KMS-11 (cell line): ENCODE measurements at regions not wholly inside any gene's neighbourhood (a gene's known extent, or its start where the extent isn't known, plus 50 kb on each side); places are given as distances from the start of the nearest gene placed in this dataset.

Experiments used
- H2AFZ ChIP-seq: fragments of 200-600 bp; sonication (generic); 2 replicates; pipeline ENCODE4 v1.6.1; 2016; ENCODE audit warnings: antibody characterized with exemption, mixed run types, low read depth
- H3K27ac ChIP-seq: fragments of 200-600 bp; sonication (generic); 2 replicates; pipeline ENCODE4 v1.6.1; 2016; ENCODE audit warnings: mild to moderate bottlenecking, mixed run types
- H3K27me3 ChIP-seq: fragments of 200-600 bp; sonication (generic); 2 replicates; pipeline ENCODE4 v1.6.1; 2017; ENCODE audit warnings: mild to moderate bottlenecking, low read depth, mixed run types, moderate library complexity; ENCODE audit not compliant: insufficient read depth
- H3K36me3 ChIP-seq: fragments of 200-600 bp; sonication (generic); 2 replicates; pipeline ENCODE4 v1.6.1; 2017; ENCODE audit warnings: mild to moderate bottlenecking, mixed run types; ENCODE audit not compliant: insufficient read depth
- H3K4me1 ChIP-seq: fragments of 200-600 bp; sonication (generic); 2 replicates; pipeline ENCODE4 v1.6.1; 2016; ENCODE audit warnings: mild to moderate bottlenecking, low read depth, mixed run types; ENCODE audit not compliant: poor library complexity, severe bottlenecking
- H3K4me2 ChIP-seq: fragments of 200-600 bp; sonication (generic); 2 replicates; pipeline ENCODE4 v1.7.0; 2016; ENCODE audit warnings: mild to moderate bottlenecking, mixed run types
- H3K4me3 ChIP-seq: fragments of 200-600 bp; sonication (generic); IDR thresholded peaks from 2 replicates; pipeline ENCODE4 v1.6.1; 2017; ENCODE audit warnings: low read depth, low read length, mixed read lengths; ENCODE audit not compliant: insufficient read depth
- H3K79me2 ChIP-seq: fragments of 200-600 bp; sonication (generic); 2 replicates; pipeline ENCODE4 v1.6.1; 2016; ENCODE audit warnings: low read depth, mixed run types; ENCODE audit not compliant: insufficient read depth
- H3K9ac ChIP-seq: fragments of 200-600 bp; sonication (generic); 2 replicates; pipeline ENCODE4 v1.6.1; 2016; ENCODE audit warnings: mild to moderate bottlenecking, mixed run types
- H4K20me1 ChIP-seq: fragments of 200-600 bp; sonication (generic); 2 replicates; pipeline ENCODE4 v1.6.1; 2016; ENCODE audit warnings: mild to moderate bottlenecking, mixed run types; ENCODE audit not compliant: insufficient read depth
- TF ChIP-seq, protein P1 (sequence below): fragments of 200-600 bp; sonication (generic); conservative IDR thresholded peaks from 2 replicates; pipeline ENCODE4 v1.6.1; 2017; ENCODE audit warnings: low read depth, mild to moderate bottlenecking, antibody characterized with exemption, low read length, moderate library complexity, mixed read lengths

DNA sequence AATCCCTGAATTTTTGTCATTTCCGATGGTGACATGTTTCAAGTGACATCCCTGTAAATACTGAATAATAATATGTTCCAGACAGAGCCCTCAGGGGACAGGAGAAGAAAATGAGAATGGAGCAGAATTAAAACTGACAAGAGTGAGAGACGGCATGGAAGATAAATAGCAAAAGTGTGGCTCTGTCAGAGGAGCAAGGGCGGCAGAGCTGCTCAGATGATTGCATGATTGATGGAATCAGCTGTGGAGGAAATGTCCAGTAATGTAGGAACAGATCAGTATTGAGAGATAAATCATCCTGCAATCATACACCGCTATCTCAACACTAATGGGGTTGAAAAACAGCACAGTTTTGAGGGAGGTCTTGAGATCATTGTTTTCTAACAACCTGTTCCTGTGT lies 350.3 kb downstream of the STIM2 start:
- Histone ChIP-seq H2AFZ (no peak overlapping the region), H4K20me1 (no peaks in the 10 kb centered on the region), H3K4me2 (no peak overlapping the region), H3K27ac (no peak overlapping the region), H3K9ac (no peak overlapping the region), H3K36me3 (no peaks in the 10 kb centered on the region), H3K27me3 (no peaks in the 10 kb centered on the region), H3K4me1 (no peaks in the 10 kb centered on the region), H3K79me2 (no peaks in the 10 kb centered on the region), H3K4me3 (no peak overlapping the region)
- TF ChIP-seq, protein P1, sequence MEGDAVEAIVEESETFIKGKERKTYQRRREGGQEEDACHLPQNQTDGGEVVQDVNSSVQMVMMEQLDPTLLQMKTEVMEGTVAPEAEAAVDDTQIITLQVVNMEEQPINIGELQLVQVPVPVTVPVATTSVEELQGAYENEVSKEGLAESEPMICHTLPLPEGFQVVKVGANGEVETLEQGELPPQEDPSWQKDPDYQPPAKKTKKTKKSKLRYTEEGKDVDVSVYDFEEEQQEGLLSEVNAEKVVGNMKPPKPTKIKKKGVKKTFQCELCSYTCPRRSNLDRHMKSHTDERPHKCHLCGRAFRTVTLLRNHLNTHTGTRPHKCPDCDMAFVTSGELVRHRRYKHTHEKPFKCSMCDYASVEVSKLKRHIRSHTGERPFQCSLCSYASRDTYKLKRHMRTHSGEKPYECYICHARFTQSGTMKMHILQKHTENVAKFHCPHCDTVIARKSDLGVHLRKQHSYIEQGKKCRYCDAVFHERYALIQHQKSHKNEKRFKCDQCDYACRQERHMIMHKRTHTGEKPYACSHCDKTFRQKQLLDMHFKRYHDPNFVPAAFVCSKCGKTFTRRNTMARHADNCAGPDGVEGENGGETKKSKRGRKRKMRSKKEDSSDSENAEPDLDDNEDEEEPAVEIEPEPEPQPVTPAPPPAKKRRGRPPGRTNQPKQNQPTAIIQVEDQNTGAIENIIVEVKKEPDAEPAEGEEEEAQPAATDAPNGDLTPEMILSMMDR: no peak

DNA sequence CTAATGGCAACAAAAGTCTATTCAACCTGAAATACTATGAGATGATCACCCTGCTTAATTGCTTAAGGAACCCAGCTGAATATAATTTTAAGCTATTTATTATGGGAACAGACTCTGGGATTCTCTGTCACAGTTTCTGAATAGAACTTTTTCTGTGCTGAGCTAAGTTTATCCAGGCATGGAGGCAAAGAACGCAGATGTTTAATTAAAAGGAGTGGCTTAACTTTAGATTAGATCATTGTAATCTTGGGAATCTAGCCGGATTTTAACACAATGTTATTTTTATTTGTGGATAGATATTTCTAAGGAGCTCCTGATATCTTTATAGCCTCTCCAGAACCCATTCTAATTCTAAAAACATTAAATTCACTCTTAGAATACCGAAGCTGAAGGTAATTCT lies 353.4 kb downstream of the STIM2 start:
- Histone ChIP-seq H3K27me3 (no peaks in the 10 kb centered on the region), H3K9ac (no peak overlapping the region), H3K4me2 (no peak overlapping the region), H4K20me1 (no peaks in the 10 kb centered on the region), H3K27ac (no peak overlapping the region), H2AFZ (no peak overlapping the region), H3K4me1 (no peaks in the 10 kb centered on the region), H3K36me3 (no peaks in the 10 kb centered on the region), H3K79me2 (no peaks in the 10 kb centered on the region), H3K4me3 (no peak overlapping the region)
- TF ChIP-seq, protein P1: no peak

DNA sequence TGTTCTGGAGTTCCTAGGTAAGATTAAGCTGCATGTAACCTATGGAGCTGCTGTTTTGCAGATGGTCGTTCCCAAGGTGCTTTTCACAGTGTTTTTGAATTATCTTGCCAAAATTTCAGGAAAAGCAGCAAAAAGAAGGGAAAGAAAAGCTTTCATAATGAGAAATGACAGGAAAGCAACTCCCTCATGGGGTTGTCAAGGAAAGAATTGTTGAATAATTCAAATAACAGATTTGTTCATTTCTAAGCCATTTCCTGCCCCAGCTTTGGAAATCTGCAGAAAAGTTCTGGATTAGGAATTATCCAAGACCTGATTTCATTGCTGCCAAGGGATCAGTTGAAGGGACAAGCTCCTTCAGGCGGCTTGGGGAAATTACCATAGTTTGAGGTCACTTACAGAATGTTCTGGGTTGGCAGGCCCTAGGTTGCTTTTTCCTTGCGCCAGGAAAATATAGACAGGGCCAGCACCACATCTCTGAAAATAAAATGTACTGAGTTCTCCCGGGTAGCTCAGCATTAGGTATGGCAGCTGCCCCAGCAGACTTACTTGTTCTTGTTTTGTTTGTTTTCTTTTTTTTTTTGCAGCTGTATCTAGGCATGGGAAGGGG lies 354.7 kb downstream of the STIM2 start:
- H3K27ac ChIP-seq: no peak overlapping the region
- H3K4me1 ChIP-seq: no peaks in the 10 kb centered on the region
- no peak overlapping the region for H3K9ac ChIP-seq
- H4K20me1 ChIP-seq: no peaks in the 10 kb centered on the region
- H3K36me3 ChIP-seq: no peaks in the 10 kb centered on the region
- TF ChIP-seq, protein P1: no peak
- H3K79me2 ChIP-seq: no peaks in the 10 kb centered on the region
- no peak overlapping the region for H3K4me2 ChIP-seq
- no peak overlapping the region for H2AFZ ChIP-seq
- H3K27me3 ChIP-seq: no peaks in the 10 kb centered on the region
- no peak overlapping the region for H3K4me3 ChIP-seq

DNA sequence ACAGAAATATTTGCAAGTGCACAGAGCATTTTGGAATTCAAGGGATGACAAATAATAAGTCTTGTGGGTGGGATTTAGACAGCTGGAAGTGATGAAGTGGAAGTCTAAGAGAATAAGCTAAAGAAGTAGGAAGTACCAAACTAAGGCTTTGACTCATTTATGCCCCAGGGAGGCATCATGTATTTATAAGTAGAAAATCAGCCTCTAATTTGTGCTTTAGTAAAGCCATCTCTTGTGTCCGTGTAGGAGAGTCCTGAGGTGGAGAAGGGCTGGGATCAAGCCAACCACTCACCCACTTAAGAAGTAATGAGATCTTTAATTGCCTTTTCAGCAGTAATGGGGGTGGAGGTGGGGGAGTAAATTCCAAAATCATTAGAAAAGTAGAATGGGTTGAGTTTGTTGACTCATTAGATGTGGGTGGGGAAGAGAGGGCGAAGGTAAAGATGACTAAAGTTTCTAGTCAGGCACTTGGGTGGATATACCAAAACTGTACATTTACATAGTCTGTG lies 356.7 kb downstream of the STIM2 start:
- no peaks in the 10 kb centered on the region for H3K36me3 ChIP-seq
- no peak overlapping the region for H3K4me3 ChIP-seq
- H3K4me1 ChIP-seq: no peaks in the 10 kb centered on the region
- no peaks in the 10 kb centered on the region for H3K27me3 ChIP-seq
- no peak overlapping the region for H2AFZ ChIP-seq
- H3K79me2 ChIP-seq: no peaks in the 10 kb centered on the region
- no peak overlapping the region for H3K4me2 ChIP-seq
- TF ChIP-seq, protein P1: no peak
- H3K9ac ChIP-seq: no peak overlapping the region
- no peak overlapping the region for H3K27ac ChIP-seq
- H4K20me1 ChIP-seq: no peaks in the 10 kb centered on the region
